Activated naive CD4-positive, alpha-beta T cell treated with Interleukin-2 at 50 U/mL for 16 hours (primary cell): ENCODE measurements at regions not wholly inside any gene's neighbourhood (a gene's known extent, or its start where the extent isn't known, plus 50 kb on each side); places are given as distances from the start of the nearest gene placed in this dataset.
"Not testable (repeated sequence)": the region's sequence is repeated elsewhere in the genome, so short reads cannot be mapped to it uniquely, and the experiment has no call there.

ENCODE experiments used
- DNase-seq: peaks from one replicate; pipeline ENCODE4 v3.0.0-alpha.2; 2020

DNA sequence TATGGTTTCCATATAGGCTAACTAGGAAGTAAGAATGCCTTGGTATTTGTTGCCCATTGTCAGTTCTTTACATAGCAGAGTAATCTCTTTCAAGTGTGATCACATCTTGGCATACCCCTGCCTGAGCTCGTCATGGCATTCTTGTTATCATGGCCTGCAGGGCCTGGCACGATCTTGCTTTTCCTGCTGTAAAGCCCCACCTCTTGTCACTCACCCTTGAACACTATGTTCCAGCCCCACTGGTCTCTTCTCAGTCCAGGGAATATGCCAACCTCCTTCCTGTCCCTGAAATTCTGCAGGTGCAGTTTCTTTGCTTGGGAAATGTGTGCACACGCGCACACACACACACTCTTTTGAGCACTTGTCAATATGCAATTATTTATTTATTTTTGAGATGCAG lies 250.2 kb upstream of the DMRT1 start:
- no peak for DNase-seq

DNA sequence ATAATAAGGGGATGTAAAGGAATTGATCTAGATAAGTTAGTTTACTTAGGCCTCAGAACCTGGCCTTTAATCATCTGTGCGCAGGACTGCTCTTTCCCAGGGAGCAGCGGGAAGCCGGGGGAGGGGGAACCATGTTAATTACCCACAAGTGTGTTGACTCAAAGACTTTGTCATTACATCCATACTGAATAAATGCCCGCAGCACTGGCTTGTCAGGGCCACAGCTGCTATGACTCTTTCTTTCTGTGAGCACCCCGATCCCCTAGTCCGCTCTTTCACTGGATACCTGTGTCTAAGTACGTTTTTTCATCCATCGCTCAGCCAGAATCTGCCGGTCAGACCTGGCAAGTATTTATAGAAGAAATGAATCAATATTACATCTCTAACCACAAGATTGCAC lies 249.3 kb upstream of the DMRT1 start:
- DNase-seq: no peak

DNA sequence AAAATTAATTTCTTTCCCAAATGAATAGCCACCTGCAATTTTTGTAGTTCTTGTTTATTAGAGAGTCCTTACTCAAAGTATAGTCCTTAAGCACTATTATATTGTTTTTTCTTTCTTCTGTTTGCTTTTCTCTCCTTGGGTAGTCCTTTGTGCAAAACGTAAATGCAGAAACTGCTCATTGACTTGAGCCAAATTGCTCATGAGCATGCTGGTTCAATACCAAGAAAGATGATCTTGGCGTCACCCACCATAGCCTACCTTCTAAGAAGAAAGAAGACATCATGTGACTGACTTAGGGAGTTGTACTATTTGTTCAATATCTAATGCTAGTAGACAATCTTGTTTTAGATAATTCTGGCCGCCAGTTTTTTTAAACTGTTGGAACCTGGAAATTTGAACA lies 248.8 kb upstream of the DMRT1 start:
- DNase-seq: no peak

DNA sequence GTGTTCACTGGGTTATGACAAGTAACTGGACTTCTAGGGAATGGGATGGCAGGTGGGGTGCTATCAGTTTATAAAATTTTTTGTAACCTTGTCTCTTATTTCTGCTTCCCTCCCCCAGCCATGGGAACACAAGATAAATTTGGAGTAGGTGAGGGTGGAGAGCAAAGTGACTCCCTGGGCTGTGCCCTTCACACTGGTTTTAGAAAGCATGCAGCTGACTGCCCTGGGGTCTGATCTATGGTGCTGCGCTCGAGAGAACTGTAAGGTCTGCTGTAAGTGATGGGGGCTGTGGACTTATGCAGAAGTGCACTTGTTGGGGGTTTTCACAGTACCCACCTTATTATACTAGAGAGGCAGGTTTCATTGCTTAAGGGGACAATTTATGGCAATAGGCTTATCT lies 247.7 kb upstream of the DMRT1 start:
- DNase-seq: no peak

DNA sequence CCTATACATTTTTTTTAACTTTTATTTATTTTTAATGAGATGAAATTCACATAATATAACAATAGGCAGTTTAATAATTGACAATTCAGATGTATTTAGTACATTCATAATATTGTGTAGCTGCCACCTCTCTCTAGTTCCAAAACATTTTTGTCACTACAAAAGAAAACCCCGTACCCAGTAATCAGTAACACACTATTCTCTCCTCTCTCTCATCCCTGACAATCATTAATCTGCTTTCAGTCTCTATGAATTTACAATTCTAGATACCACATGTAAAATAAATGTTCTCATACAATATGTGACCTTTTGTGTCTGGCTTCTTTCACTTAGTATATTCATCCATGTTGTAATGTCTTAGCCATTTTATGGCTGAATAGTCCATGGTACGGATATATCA lies 244.8 kb upstream of the DMRT1 start:
- DNase-seq: no peak

DNA sequence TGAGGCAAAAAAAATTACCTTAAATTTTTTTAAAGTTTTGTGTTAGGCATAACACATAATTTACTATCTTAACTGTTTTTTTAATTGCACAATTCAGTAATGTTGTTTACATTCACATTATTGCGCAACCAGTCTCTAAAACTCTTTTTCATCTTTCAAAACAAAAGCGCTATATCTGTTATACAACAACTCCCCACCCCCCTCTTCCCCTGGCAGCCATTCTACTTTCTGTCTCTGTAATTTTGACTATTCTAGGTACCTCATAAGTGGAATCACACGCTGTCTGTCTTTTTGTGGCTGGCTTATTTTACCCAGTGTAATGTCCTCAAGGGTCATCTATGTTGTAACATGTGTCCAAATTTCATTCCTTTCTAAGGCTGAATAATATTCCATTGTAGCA lies 241.5 kb upstream of the DMRT1 start:
- DNase-seq: no peak

DNA sequence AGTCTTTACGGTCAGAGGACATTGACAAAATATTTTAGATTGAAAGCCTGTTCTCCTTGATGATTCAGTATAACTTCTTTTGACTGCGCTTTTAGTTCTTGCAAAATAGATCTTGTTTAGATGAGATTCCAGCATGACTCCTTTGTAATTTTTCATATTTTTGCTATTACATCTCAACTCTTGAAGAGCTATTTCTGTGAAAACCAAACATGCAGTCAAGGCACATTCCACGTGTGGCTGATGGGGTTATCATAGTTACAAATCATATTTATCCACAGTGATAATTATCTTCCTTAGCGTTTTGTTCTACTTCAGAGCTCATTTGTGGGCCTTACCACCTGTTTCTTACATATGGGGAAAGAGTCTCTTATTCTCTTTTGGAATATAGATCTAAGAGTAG lies 238.8 kb upstream of the DMRT1 start:
- no peak for DNase-seq

DNA sequence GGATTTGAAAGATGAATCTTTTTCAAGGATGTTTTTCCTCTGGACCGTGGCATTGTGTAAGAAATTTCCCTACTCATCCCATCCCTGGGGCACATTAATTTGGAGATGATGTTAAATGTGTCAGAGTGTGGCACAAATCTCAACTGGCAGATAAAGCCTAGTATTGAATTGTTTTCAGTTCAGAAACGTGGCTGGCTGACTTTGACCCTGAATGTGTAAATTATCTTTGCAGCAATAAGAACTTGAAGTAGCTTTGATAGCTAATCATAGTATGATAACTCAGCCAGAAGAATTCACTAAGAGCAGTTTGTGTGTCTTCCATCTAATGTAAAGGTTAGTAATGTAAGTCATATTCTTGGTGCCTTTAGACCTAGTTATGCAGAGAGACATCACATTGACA lies 238.4 kb upstream of the DMRT1 start:
- DNase-seq: no peak

DNA sequence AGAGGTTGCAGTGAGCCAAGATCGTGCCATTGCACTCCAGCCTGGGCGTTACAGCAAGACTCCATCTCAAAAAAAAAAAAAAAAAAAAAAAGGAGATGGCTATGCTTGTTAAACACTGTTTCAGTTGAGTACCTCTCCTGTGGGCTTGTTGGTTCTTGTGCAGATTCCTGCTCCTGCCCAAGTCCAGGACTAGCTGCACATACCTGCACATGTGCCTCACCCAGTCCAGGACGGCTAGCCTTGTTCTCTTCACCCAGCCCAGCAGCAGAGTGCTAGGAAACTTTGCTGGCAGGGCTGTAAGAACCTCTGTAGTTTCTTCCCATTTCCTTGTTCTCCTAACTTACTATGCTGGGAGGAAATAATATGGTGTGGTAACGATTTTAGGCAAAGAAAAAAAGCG lies 234.1 kb upstream of the DMRT1 start:
- no peak for DNase-seq

DNA sequence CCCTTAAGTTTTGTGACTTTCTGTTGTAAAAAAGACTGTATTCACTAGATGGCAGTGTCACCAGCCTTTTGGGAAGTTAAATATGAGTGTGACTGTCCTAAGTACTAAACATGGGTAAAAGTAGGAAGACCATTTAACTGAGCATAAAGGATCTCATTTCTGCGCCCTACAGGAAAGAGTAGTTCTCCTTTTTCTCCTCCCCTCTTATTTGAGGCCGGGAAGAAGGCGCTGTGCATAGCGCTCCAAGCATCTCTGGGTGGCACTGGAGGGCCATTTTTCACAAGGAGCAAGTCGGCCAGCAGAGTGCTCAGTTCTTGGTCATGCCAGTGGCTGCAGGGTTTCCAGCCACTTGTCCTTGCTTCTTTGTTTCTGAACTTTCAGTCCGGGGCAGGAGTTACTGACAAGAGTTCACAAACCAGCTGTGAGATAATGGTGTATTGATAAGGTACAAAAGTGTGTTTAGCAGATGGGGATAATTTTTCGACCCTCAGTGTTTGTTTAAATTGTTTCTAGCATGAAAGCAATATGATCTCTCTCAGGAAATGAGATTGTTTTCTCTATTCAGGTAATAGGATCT lies 227.6 kb upstream of the DMRT1 start:
- DNase-seq: no peak

DNA sequence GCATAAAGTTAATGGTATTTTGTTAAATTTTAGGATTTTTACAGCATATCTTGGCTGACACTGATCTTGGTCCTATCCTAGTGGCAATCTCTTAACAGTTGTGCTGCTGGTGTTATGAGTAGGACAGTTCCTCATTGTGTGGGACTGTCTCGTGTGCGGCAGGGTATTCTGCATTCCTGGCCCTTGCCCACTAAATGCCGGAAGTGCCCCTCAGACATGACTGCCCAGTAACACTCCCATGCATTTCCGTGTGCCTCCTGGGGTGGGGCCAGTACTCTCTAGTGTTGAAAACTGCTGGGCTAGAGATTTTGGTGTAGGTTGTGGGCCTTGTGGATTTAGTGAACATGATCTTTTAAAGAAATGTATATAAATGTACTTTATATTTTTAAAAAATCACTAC lies 227.1 kb upstream of the DMRT1 start:
- DNase-seq: no peak

DNA sequence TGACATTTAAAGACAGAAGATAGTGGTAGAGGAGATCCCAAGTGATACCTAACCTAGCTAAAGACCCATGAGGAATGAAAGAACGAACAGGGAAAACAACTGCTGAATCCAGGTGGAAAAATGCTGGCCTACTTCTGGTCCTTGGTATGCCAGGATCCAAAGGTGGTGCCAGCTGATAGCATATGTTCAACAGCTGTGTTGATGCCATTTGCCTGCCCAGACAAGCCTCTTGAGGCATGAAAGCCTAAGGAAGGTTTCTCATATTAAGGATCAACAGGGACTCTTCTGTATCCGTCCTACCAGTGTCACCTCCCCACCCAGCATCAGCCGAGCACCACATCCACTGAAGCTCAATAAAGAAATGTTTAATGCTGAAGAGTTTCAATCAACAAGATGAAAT lies 225.7 kb upstream of the DMRT1 start:
- no peak for DNase-seq

DNA sequence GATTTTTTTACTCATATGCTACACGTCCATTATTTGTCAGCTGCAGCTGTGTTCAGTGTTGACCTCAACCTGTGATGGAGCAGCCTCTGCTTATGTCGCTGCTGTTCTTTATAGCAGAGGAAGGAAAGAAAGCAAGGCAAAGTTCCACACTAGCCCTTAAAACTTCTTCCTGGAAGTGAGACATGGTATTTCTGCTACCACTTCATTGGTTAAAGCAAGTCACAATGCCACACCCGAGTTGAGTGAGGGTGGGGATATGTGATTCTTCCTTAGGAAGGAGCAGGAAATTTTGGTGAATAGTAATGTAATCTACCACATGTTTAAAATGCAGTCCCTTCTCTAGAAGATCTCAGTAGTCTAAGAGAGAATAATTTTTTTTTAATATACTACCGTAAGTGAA lies 224.8 kb upstream of the DMRT1 start:
- DNase-seq: no peak

DNA sequence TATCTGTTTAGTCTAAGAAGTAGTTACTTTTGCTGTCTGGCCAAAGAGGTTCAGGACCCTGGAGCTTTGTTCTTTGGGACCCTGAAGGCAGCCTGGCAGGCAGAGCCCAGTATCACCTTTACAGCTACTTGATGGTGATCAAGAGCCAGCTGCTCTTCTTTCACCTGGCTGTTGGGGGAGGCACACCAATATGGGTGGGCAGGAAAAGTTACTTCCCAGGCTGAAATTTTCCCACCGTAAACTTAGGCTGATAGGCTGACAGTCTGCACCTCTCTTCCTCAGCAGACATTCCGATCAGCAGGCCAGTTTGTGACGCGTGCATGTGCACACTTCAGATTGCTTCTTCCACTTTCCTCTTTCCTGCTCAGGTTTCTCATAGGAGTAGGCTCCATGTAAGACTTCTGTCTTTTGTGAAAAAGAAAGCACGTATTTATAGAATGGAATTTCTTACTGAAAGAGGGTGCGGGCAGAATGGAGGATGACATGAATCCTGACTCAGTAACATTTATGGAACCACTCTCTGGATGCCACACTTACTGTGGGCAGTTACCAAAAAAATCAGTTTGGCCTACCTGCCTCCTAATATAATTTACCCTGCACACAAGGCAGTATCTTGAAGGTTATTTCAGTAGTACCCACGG lies 223.9 kb upstream of the DMRT1 start:
- DNase-seq: no peak

DNA sequence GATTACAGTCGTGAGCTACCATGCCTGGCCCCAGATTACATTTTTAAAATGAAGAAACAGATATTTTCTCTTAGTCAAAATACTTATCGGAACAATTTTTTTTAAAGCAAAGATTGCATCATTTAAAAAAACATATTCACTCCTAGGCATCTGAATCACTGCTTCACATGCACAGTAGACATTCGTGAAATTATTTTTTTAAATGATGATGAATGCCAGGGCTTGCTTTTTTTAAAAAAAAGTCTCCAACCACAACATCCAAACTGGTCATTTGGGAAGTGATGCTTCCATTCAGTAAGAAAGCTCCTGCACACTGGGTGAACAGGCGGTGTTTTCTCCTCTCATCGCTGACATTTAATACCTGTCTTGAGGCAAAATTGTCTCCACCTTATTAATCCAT lies 223.0 kb upstream of the DMRT1 start:
- DNase-seq: no peak

DNA sequence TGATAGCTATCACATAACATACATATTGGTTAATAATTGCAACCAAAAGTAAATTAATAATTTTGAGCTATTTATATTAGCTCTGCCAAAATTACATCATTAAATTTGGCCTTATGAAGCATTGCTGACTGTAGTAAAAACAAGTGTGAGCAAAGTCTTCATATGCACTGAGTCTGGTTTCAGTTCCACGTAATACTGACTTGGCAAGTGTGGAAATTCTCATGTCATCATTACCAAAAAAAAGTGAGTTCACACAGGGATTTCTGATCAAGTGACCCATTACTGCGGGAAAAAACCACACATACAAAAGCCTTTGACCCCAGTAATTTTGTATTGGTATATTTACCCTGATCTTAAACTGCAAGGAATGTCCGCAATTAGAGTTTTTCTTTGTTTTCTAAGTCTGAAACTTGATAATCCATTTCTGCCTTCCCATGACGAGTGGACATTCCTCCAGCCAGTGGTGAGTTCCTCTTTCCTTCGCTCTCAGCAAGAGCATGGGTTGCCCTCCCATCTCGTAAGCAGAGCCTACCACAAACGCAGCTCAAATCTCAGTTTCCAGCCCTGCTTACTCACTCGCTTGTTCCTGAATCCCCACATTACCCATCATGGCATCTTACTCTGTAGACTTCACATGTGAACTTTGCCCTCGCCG lies 220.2 kb upstream of the DMRT1 start:
- DNase-seq: no peak

DNA sequence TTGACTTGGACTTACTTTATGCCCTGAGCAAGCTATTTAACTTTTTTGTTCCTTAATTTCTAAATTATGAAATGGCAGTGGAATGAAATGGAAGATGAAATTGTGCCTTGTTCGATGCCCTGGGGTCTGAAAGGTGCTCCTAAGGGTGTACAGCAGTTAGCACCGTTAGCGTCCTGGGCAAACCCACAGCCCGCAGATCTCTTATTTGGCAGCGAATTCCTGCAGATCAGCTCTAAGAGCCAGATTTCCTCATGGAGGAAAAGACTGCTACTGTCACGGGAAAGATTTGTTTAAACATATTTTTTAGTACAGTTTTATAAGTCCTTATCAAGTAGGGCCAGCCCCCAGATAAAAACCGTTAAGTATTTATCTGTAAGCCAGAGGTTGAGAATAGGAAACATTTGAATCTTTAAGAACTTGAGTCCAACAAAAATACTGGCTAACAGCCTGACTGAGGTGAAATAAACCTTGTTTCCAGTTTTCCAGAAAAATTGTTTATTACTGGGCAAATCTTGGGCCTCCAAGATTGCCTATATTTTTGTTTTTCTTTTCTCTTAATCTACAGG lies 216.5 kb upstream of the DMRT1 start:
- DNase-seq: no peak

DNA sequence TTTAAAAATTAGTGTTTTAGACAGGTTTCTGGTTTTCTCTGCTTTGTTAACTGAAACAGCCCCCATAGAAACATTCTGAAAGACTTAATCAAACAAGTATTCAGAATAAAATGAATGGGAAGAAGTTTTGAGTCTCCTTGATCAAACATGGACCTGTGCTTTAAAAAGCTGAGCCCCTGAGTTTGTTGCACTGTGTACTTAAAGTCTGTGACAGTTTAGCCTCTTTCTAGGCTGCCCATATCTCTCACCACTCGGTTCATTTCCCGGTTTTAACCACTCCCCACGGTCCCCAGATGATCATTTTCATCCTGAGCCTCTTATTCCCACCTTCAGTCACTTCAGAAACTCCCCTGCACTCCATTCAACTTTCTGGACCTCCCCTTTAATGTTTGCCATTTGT lies 215.9 kb upstream of the DMRT1 start:
- no peak for DNase-seq

DNA sequence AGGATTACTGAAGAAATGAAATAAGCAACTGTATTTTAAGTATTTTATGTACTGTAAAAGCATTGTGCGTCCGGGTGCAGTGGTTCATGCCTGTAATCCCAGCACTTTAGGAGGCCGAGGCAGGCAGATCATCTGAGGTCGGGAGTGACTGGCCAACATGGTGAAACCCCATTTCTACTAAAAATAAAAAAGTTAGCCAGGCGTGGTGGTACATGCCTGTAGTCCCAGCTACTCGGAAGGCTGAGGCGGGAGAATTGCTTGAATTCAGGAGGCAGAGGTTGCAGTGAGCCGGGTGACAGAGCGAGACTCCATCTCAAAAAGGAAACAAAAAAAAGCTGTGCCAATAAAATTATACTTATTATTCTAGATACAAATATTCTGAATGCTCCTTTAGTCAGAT lies 215.4 kb upstream of the DMRT1 start:
- DNase-seq: not testable (repeated sequence)

DNA sequence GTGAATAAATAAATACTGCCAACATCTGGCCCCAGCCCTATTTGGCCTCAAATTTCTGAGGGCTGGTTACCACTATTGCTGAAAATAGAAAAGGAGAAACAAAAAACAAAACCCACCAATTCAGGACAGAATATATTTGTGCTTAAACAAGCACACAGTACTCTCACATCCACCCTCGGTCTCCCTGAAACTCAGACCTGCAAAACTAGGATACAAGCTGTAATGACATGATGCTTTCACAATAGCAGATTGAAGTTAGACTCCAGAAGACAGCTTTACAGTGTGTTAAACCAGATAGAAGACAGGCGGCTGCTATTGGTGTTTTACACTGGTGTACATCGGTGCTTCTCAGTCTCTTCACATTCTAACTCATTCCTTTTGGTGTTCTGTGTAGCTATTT lies 214.9 kb upstream of the DMRT1 start:
- DNase-seq: no peak

DNA sequence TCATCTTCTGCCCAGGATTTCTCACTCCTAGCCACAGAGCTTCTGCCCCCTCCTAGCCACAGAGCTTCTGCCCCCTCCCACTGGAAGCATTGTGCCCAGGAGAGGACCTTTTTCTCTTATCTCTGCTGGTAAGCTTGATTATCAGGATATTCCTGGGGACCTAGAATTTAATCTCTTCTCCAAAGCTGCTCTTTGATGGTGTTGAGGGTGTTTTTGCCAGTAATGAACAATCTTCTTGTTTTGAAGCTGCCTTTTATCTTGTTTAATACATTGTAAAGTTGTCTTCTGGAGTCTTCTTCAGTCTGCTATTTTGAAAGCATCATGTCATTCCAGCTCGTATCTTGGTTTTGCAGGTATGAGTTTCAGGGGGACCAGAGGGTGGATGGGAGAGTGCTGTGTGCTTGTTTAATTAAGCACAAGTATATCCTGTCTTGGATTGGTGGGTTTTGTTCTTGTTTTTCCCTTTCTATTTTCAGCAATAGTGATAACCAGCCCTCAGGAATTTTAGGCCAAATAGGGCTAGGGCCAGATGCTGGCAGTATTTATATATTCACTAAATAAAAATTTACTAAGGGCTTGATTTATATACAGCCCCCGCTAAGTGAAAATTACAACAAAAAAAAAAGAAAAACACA lies 214.0 kb upstream of the DMRT1 start:
- DNase-seq: no peak

DNA sequence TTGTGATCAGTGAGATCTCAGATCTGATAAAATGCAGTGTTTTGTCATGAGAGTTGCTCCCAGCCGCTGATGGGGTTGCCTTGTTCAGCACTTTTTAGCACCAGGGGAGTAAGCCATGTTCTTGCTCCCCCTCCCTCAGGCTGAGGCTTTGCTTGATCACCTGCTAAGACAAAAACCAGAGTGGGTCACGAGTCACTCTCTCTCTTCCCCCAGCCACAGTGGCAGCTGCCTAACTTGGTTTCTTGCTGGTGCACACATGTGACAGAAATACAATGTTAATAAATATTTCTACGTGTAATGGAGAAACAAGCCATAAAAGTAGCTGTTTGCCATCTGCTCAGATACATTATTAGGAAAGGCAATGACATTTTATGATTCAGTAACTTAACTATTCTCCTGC lies 212.4 kb upstream of the DMRT1 start:
- DNase-seq: no peak

DNA sequence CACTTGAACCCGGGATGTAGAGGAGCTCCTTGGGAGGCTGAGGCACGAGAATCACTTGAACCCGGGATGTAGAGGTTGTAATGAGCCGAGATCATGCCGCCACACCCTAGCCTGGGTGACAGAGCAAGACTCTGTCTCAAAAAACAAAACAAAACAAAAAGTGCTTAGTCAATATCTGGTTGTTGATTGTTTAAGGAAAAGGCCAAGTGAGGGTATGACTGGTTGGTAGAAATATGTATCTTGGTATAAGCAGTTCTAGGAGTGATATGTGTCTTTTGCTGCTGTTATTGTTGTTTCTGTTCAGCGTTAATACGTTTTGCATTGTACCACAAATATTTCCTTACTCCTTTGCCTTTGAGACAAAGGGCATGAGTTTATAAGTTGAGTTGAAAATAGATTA lies 210.7 kb upstream of the DMRT1 start:
- DNase-seq: no peak

DNA sequence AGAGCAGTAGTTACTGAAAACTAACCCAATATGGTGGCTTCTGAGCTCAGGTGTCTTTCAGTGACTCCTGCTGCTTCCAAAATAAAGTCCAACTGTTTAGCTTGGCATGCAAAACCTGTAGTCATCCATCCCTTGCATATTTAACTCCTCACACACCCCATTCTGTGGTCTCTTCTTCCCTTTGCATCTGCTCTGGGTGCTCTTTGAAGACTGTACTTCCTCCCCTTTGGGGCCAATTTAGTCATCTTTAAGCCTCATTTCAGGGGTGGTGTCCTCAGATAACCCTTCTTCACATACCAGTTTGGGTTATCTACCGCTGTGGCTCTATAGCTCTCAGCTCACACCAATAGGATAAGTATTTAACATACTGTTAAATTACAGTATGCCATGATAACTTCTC lies 209.9 kb upstream of the DMRT1 start:
- no peak for DNase-seq
